GM23248 (cell line): ENCODE measurements at regions not wholly inside any gene's neighbourhood (a gene's known extent, or its start where the extent isn't known, plus 50 kb on each side); places are given as distances from the start of the nearest gene placed in this dataset.

Experiments
- EZH2 ChIP-seq: fragments of 200-600 bp; sonication (generic); IDR thresholded peaks from 2 replicates; pipeline ENCODE4 v1.6.1; 2018; ENCODE audit warnings: antibody characterized with exemption, mild to moderate bottlenecking; ENCODE audit not compliant: insufficient read depth, poor library complexity, severe bottlenecking
- EZH2phosphoT487 ChIP-seq: fragments of 200-600 bp; sonication (generic); IDR thresholded peaks from 2 replicates; pipeline ENCODE4 v1.6.1; 2018; ENCODE audit warnings: antibody characterized with exemption, moderate library complexity, mild to moderate bottlenecking, low read depth; ENCODE audit not compliant: insufficient read depth

DNA sequence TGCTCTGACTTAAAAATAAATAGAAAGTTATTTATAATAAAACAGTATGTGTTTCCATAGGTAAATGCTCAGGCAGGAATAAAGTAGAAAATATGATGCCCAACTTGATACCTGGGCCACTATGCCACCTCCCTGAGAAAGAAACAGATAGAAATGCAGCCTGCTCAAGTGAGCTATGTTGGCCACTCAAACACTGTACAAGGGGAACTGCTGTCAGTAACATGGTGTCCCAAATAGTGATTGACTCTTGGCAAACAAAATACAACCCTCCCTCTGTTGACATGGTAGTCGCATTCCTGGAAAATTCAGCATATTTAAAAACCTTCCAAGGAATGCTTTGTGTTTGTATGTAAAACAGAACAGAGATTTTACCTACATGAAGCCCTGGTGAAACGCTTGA lies 66.9 kb upstream of the KCNE2 start:
- TF ChIP-seq EZH2 (no peak), EZH2phosphoT487 (no peak)
